Bronchial epithelial cell (primary cell): ENCODE measurements at regions not wholly inside any gene's neighbourhood (a gene's known extent, or its start where the extent isn't known, plus 50 kb on each side); places are given as distances from the start of the nearest gene placed in this dataset.
"Not testable (repeated sequence)": the region's sequence is repeated elsewhere in the genome, so short reads cannot be mapped to it uniquely, and the experiment has no call there.

Source experiments
- DNase-seq: peaks from one replicate; pipeline ENCODE4 v3.0.0-alpha.2; 2010; ENCODE audit warnings: low read depth
- FAIRE-seq: peaks from 2 replicates; lab custom pipeline; 2011; peaks lifted over from hg19 to GRCh38; lab: Jason Lieb, UNC
- H3K27me3 ChIP-seq: 2 replicates; pipeline ENCODE4 v1.5.1; 2011; ENCODE audit warnings: low read length; ENCODE audit not compliant: control insufficient read depth, insufficient read depth
- H3K36me3 ChIP-seq: 2 replicates; pipeline ENCODE4 v1.5.1; 2011; ENCODE audit warnings: low read length; ENCODE audit not compliant: control insufficient read depth, insufficient read depth
- H3K4me3 ChIP-seq: 2 replicates; pipeline ENCODE4 v1.5.1; 2011; ENCODE audit warnings: mild to moderate bottlenecking, low read depth, low read length, control low read depth
- TF ChIP-seq, protein P1 (sequence below): IDR thresholded peaks from 2 replicates; pipeline ENCODE4 v1.5.1; 2011; ENCODE audit warnings: mild to moderate bottlenecking, moderate library complexity, low read length, control low read depth, inconsistent platforms; ENCODE audit not compliant: insufficient read depth, severe bottlenecking

DNA sequence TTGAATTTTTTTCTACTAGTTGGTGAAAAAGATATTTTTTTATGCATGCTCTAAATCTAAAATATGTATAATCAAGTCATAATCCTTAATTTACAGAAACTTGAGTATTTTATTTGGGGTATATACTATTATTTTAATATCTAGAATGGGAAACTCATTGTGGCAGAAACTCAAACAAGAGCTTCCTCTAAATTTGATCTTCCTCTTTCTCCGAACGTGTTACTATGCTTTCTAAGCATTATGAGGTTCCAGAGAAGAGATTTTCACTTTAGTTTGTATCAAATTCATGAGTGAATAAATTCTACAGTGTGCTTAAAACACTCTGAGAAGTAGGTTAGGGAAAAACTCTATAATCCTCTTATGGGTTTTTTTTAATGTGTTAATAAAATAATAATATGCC is 173.1 kb downstream of the POTEB3 start:
- DNase-seq = no peak
- no peak for FAIRE-seq
- TF ChIP-seq, protein P1, sequence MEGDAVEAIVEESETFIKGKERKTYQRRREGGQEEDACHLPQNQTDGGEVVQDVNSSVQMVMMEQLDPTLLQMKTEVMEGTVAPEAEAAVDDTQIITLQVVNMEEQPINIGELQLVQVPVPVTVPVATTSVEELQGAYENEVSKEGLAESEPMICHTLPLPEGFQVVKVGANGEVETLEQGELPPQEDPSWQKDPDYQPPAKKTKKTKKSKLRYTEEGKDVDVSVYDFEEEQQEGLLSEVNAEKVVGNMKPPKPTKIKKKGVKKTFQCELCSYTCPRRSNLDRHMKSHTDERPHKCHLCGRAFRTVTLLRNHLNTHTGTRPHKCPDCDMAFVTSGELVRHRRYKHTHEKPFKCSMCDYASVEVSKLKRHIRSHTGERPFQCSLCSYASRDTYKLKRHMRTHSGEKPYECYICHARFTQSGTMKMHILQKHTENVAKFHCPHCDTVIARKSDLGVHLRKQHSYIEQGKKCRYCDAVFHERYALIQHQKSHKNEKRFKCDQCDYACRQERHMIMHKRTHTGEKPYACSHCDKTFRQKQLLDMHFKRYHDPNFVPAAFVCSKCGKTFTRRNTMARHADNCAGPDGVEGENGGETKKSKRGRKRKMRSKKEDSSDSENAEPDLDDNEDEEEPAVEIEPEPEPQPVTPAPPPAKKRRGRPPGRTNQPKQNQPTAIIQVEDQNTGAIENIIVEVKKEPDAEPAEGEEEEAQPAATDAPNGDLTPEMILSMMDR = no peak
- H3K36me3 ChIP-seq = no peaks in the 10 kb centered on the region
- H3K4me3 ChIP-seq = no peak overlapping the region
- no peaks in the 10 kb centered on the region for H3K27me3 ChIP-seq

DNA sequence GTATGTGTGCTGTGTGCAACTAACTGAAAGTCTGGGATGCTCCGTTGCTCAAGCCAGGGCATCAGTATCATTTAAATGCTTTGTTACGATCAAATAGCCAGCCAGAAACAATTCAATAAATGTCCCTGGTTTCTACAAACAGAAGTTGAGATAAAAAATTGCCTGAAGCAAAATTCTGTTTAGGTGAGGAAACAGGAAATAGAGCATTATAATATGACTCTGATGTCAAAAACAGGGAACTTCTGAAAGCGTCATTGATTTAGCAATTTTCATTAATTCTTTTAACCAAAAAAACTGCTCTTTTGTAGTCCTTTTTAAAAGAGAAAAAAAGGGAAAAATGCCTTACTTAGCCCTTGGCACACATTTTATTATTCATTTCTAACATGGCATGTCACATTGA is 174.7 kb downstream of the POTEB3 start:
- not testable (repeated sequence) for H3K27me3 ChIP-seq, H3K4me3 ChIP-seq, FAIRE-seq, H3K36me3 ChIP-seq
- DNase-seq = peak; percentile 38

DNA sequence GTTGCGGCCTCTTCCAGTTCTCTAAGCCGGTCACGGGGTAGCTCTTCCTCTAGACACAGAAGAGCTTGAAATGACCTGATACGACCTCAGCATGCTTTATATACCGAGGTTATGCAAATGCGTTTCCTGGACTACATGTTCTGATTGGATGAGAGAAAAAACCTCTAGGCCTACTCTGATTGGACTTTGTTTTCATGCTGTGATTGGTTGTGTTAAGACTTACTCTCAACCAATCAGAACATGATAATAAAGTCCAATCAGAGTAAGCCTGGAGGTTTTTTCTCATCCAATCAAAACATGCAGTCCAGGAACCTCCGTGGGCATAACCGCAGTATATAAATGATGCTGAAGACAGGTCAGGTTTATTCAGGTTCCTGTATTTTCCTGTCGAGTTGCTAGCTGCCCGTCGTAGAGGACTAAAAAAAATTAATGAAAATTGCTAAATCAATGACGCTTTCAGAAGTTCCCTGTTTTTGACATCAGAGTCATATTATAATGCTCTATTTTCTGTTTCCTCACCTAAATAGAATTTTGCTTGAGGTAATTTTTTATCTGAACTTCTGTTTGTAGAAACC is 177.4 kb downstream of the POTEB3 start:
- DNase-seq (no peak), FAIRE-seq (peak; percentile 52)
- TF ChIP-seq, protein P1 = no peak
- H3K27me3 ChIP-seq = no peaks in the 10 kb centered on the region
- no peaks in the 10 kb centered on the region for H3K36me3 ChIP-seq
- no peak overlapping the region for H3K4me3 ChIP-seq

DNA sequence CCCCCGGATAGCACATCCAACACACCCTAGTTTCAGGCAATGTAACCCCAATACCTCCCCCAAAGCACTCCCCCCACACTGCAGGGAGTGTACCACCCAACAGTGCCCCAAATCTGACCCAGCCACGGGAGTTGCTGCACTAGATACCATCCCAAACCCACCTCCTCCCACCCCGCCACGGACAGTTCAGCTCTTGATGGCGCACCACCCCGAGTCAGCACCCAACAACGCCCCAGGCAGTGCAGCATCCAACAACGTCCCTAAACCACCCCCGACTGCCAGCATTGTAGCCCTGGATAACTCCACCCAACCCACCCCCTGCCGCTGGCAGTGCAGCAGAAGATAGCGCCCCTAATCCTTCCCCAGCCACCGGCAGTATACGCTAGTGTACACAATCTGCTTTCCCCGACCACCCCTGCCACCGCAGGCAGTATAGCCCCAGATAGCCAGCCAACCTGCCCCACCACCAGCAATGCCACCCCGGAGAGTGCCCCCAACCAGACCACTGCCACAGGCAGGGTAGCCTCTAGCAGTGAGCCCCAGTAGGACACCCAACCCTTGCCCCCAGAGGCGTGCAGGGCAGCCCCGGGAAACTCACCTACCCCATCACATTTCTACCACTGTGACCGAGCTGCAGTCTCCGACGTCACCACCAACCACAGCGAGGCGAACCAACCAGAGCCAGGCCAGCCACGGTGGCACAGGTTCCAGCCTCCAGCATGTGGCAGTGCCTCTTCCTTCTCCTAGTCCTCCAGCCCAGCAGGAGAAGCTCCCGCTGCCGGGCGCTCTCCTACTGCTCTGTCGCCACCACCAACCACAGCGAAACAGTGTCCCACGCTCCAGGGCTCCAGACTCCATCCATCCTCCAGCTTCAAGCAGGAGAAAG is 178.1 kb downstream of the POTEB3 start:
- Histone ChIP-seq H3K36me3 (no peaks in the 10 kb centered on the region), H3K4me3 (no peak overlapping the region), H3K27me3 (no peaks in the 10 kb centered on the region)
- FAIRE-seq (no peak), DNase-seq (no peak)
- TF ChIP-seq, protein P1 = no peak

DNA sequence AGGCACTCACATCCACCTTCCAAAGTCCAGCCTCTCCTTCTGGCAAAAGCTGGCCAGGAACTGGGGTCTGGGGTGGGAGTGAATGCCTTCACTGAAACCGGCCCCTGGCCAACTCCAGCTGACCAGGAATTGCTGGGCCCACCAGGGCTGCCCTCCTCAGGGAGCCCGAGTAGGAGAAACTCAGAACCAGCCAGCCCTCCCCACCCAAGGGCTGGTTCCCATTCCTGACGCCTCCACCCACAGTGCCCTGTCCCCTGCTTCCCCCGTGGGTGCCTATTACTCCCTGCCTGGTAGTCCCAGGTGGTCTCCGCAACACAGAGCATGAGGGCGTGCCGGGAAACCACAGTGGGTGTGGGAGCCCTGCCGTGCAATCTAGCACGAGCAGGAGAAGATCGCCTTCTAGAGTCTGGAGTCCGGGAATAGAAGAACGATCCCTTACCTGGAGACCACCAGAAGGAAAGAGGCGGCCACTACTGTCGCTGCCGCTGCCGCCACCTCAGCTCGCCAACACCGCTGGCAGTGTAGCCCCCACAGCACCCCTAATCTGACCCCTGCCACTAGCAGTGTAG is 178.8 kb downstream of the POTEB3 start:
- Histone ChIP-seq H3K27me3 (no peaks in the 10 kb centered on the region), H3K4me3 (no peak overlapping the region), H3K36me3 (no peaks in the 10 kb centered on the region)
- FAIRE-seq (no peak), DNase-seq (no peak)
- TF ChIP-seq, protein P1 = no peak

DNA sequence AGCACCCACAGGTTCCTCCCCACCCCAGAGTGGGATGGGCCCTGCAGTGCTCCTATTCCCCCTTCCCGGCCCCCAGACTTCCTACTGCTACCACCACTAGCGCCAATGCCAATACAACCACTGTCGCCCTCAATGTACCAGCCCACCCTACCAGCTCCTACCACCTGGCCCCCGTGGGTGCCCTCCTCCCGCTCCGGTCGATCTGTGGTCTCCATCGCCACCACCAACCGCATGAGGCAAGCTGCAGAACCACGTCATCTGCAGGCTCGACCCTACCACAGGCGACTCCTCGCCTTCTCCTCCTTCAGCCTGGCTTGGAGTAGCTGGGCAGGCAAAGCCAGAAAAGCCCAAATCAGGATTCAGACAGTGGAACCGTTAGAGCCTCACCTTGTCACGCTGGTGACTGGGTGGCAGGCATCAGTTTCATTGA is 179.3 kb downstream of the POTEB3 start:
- TF ChIP-seq, protein P1 = no peak
- Histone ChIP-seq H3K36me3 (no peaks in the 10 kb centered on the region), H3K27me3 (no peaks in the 10 kb centered on the region), H3K4me3 (no peak overlapping the region)
- no peak for FAIRE-seq
- DNase-seq = no peak

DNA sequence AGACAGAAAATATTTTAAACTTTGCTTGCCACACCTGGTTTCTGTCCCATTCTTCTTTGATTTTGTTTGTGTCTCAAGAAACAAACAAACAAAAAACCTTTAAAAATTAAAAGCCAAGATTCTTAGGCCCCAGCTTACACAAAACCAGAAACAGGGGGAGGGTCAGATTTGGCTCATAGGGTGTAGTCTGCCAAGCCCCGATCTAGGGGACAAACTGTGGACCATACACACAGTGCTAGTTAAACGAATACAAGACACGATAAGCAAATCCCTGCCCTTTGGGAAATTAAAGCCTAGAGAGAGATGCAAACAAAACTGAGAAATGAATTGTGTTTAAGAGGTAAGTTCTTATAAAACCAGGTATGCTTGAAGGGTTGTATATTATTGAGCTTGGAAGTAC is 181.7 kb downstream of the POTEB3 start:
- not testable (repeated sequence) for H3K27me3 ChIP-seq, H3K36me3 ChIP-seq, DNase-seq, H3K4me3 ChIP-seq
- FAIRE-seq = peak; percentile 77

DNA sequence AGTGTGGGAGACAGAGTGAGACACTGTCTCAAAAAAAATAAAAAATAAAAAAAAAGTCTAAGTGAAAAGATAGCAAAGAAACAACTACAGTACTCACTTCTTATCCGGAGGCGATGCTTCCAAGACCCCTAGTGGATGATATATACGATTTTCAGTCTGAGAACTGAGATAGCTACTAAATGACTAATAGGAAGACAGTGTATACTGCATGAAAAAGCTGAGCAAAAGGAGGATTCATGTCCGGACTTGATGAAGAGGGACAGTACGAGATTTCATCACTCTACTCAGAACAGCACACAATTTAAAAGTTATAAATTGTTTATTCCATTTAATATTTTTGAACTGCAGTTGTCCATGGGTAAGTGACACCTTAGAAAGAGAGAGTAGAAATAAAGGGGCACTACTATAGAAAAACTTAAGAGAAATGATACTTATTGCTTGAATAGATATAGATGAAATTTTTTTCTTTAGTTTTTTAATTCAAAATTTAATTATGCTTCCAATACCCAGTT is 190.7 kb downstream of the POTEB3 start:
- not testable (repeated sequence) for FAIRE-seq, H3K4me3 ChIP-seq, H3K36me3 ChIP-seq, H3K27me3 ChIP-seq
- peak; percentile 54 for DNase-seq
